WTC11 (cell line): ENCODE measurements at regions not wholly inside any gene's neighbourhood (a gene's known extent, or its start where the extent isn't known, plus 50 kb on each side); places are given as distances from the start of the nearest gene placed in this dataset.

Experiments used
- ATAC-seq: fragments of 200-7000 bp; cut with Tn5 transposase; 2 replicates; pipeline ENCODE4 v1.10.0; 2021; ENCODE audit warnings: mild to moderate bottlenecking, moderate library complexity
- CTCF ChIA-PET: fragments of 300-600 bp; sonication (Branson Sonifier 250); formaldehyde crosslinking; loops from one replicate; lab custom pipeline; 2021; ENCODE audit warnings: antibody characterized with exemption; lab: Charles Lee
- POLR2A ChIA-PET: fragments of 350-600 bp; sonication (Branson Sonifier 250); formaldehyde crosslinking; loops from one replicate; lab custom pipeline; 2021; ENCODE audit warnings: antibody characterized with exemption; lab: Charles Lee
- DNase-seq: peaks from one replicate; pipeline ENCODE4 v3.0.0; 2021; ENCODE audit warnings: low spot score
- H3K27ac Mint-ChIP-seq: 2 replicates; pipeline ENCODE4 v1.8.0; 2021; ENCODE audit warnings: mixed read lengths
- H3K27me3 Mint-ChIP-seq: 2 replicates; pipeline ENCODE4 v1.8.0; 2021; ENCODE audit warnings: low read depth, mild to moderate bottlenecking, moderate library complexity, mixed read lengths
- H3K36me3 Mint-ChIP-seq: 2 replicates; pipeline ENCODE4 v1.8.0; 2021; ENCODE audit warnings: mixed read lengths
- H3K4me1 Mint-ChIP-seq: 2 replicates; pipeline ENCODE4 v1.8.0; 2022; ENCODE audit warnings: mixed read lengths
- H3K4me3 Mint-ChIP-seq: 2 replicates; pipeline ENCODE4 v1.8.0; 2021; ENCODE audit warnings: mild to moderate bottlenecking, moderate library complexity, mixed read lengths
- H3K9me3 Mint-ChIP-seq: 2 replicates; pipeline ENCODE4 v1.8.0; 2021; ENCODE audit warnings: mixed read lengths
- ATF1 ChIP-seq: sonication (generic); formaldehyde crosslinking; IDR thresholded peaks from 2 replicates; pipeline ENCODE4 v1.8.1; 2023; ENCODE audit warnings: mild to moderate bottlenecking, moderate library complexity, missing genetic modification reagents
- CBFB ChIP-seq: sonication (generic); formaldehyde crosslinking; IDR thresholded peaks from 2 replicates; pipeline ENCODE4 v1.8.1; 2022; ENCODE audit warnings: mild to moderate bottlenecking, low read depth, missing genetic modification reagents
- CREM ChIP-seq: sonication (generic); formaldehyde crosslinking; IDR thresholded peaks from 2 replicates; pipeline ENCODE4 v1.8.1; 2022; ENCODE audit warnings: mild to moderate bottlenecking, missing genetic modification reagents, moderate library complexity
- ETV6 ChIP-seq: sonication (generic); formaldehyde crosslinking; IDR thresholded peaks from 2 replicates; pipeline ENCODE4 v1.8.1; 2022; ENCODE audit warnings: mild to moderate bottlenecking, missing genetic modification reagents
- FOXJ3 ChIP-seq: sonication (generic); formaldehyde crosslinking; IDR thresholded peaks from 2 replicates; pipeline ENCODE4 v1.9.0; 2021; ENCODE audit warnings: missing genetic modification reagents, mild to moderate bottlenecking, borderline replicate concordance
- FOXK1 ChIP-seq: sonication (generic); formaldehyde crosslinking; IDR thresholded peaks from 2 replicates; pipeline ENCODE4 v1.8.0; 2022; ENCODE audit warnings: mild to moderate bottlenecking, moderate library complexity, missing genetic modification reagents
- JAZF1 ChIP-seq: fragments of 250-450 bp; sonication (Bioruptor Pico); IDR thresholded peaks from 2 replicates; pipeline ENCODE4 v1.9.0; 2021; ENCODE audit warnings: moderate library complexity, mild to moderate bottlenecking, inconsistent platforms
- JUN ChIP-seq: sonication (generic); formaldehyde crosslinking; IDR thresholded peaks from 2 replicates; pipeline ENCODE4 v1.8.0; 2023; ENCODE audit warnings: mild to moderate bottlenecking, missing genetic modification reagents
- KAT7 ChIP-seq: sonication (generic); formaldehyde crosslinking; IDR thresholded peaks from 2 replicates; pipeline ENCODE4 v1.8.1; 2023; ENCODE audit warnings: missing genetic modification reagents, mild to moderate bottlenecking, borderline replicate concordance
- NFATC4 ChIP-seq: fragments of 250-450 bp; sonication (Bioruptor Pico); IDR thresholded peaks from 2 replicates; pipeline ENCODE4 v1.9.0; 2021; ENCODE audit warnings: mild to moderate bottlenecking
- RELA ChIP-seq: sonication (generic); formaldehyde crosslinking; IDR thresholded peaks from 2 replicates; pipeline ENCODE4 v1.8.1; 2022; ENCODE audit warnings: missing genetic modification reagents, mild to moderate bottlenecking, borderline replicate concordance
- RORB ChIP-seq: fragments of 250-450 bp; sonication (Bioruptor Pico); IDR thresholded peaks from 2 replicates; pipeline ENCODE4 v1.9.0; 2021; ENCODE audit warnings: mild to moderate bottlenecking
- TCF7 ChIP-seq: sonication (generic); formaldehyde crosslinking; IDR thresholded peaks from 2 replicates; pipeline ENCODE4 v1.8.0; 2022; ENCODE audit warnings: mild to moderate bottlenecking, low read depth, missing genetic modification reagents, moderate library complexity
- TEAD4 ChIP-seq: sonication (generic); formaldehyde crosslinking; IDR thresholded peaks from 2 replicates; pipeline ENCODE4 v1.8.0; 2022; ENCODE audit warnings: mild to moderate bottlenecking, missing genetic modification reagents
- ZNF232 ChIP-seq: sonication (generic); formaldehyde crosslinking; IDR thresholded peaks from 2 replicates; pipeline ENCODE4 v1.8.0; 2022; ENCODE audit warnings: mild to moderate bottlenecking, missing genetic modification reagents
- ZNF317 ChIP-seq: sonication (generic); formaldehyde crosslinking; IDR thresholded peaks from 2 replicates; pipeline ENCODE4 v1.8.1; 2023; ENCODE audit warnings: low read depth, mild to moderate bottlenecking, moderate library complexity, missing genetic modification reagents, borderline replicate concordance
- TF ChIP-seq, protein P1 (sequence below): sonication (generic); formaldehyde crosslinking; IDR thresholded peaks from 2 replicates; pipeline ENCODE4 v1.8.1; 2023; ENCODE audit warnings: mild to moderate bottlenecking, missing genetic modification reagents, moderate library complexity
- TF ChIP-seq, protein P2 (sequence below): sonication (generic); formaldehyde crosslinking; IDR thresholded peaks from 2 replicates; pipeline ENCODE4 v1.8.1; 2022; ENCODE audit warnings: low read depth, missing genetic modification reagents, borderline replicate concordance
- TF ChIP-seq, protein P3 (sequence below): sonication (generic); formaldehyde crosslinking; IDR thresholded peaks from 2 replicates; pipeline ENCODE4 v1.8.1; 2023; ENCODE audit warnings: mild to moderate bottlenecking, missing genetic modification reagents
- TF ChIP-seq, protein P4 (sequence below): fragments of 250-450 bp; sonication (Bioruptor Pico); conservative IDR thresholded peaks from 2 replicates; pipeline ENCODE4 v1.9.0; 2021; ENCODE audit warnings: mild to moderate bottlenecking
- TF ChIP-seq, protein P5 (sequence below): sonication (generic); formaldehyde crosslinking; conservative IDR thresholded peaks from 2 replicates; pipeline ENCODE4 v1.8.1; 2023; ENCODE audit warnings: mild to moderate bottlenecking, low read depth, missing genetic modification reagents, moderate library complexity
- TF ChIP-seq, protein P6 (sequence below): sonication (generic); formaldehyde crosslinking; IDR thresholded peaks from 2 replicates; pipeline ENCODE4 v1.8.1; 2022; ENCODE audit warnings: missing genetic modification reagents, borderline replicate concordance
- TF ChIP-seq, protein P7 (sequence below): sonication (generic); formaldehyde crosslinking; IDR thresholded peaks from 2 replicates; pipeline ENCODE4 v1.8.0; 2022; ENCODE audit warnings: mild to moderate bottlenecking, missing genetic modification reagents

DNA sequence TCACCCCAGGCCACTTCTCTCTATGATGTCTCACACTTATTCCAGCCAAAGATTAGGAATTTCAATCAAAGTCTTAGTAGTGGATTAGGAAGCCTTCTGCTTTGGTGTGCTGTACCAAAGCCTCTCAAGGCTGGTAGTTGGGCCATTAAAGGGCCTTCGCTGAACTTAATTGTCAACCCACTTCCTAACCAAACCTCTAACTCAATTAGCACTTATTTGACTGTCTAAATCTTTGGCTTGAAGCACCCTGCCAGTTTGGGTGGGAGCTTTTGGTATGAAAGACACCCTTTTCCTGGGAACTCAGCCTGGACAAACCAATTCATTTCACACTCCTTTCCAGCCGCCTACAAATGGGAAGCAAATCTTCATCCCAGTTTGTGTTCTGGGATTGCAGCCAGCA lies 81.5 kb downstream of the BMP2 start (continued):
- TF ChIP-seq, protein P1, sequence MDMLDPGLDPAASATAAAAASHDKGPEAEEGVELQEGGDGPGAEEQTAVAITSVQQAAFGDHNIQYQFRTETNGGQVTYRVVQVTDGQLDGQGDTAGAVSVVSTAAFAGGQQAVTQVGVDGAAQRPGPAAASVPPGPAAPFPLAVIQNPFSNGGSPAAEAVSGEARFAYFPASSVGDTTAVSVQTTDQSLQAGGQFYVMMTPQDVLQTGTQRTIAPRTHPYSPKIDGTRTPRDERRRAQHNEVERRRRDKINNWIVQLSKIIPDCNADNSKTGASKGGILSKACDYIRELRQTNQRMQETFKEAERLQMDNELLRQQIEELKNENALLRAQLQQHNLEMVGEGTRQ (CRISPR knock-in tag), result no peak
- TF ChIP-seq, protein P2, sequence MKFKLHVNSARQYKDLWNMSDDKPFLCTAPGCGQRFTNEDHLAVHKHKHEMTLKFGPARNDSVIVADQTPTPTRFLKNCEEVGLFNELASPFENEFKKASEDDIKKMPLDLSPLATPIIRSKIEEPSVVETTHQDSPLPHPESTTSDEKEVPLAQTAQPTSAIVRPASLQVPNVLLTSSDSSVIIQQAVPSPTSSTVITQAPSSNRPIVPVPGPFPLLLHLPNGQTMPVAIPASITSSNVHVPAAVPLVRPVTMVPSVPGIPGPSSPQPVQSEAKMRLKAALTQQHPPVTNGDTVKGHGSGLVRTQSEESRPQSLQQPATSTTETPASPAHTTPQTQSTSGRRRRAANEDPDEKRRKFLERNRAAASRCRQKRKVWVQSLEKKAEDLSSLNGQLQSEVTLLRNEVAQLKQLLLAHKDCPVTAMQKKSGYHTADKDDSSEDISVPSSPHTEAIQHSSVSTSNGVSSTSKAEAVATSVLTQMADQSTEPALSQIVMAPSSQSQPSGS (CRISPR knock-in tag), result no peak

DNA sequence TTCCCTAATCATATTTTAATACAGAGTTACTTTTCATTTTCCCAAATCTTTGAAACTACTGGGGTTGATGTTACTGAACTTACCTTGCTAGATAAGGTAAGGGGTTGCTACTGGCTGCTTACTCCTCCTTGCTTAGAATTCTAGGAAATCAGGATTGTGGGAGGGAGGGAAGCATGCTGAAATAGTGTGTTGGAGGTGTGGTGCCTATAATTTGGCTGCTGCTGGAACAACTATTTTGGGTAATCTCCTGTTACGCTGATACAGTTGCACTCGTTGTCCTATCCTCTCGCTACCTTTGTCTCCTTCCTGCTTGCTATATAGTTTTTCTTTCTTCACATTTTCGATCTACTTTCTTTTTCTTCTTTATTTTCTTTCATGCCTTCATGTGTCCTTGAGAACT lies 83.7 kb downstream of the BMP2 start:
- Mint-ChIP-seq H3K4me3 (no peak overlapping the region), H3K4me1 (peaks cover 11% of the 10 kb centered on the region), H3K36me3 (no peaks in the 10 kb centered on the region), H3K27ac (no peak overlapping the region), H3K9me3 (peaks cover 4% of the 10 kb centered on the region), H3K27me3 (no peaks in the 10 kb centered on the region; the same call in 1 of the 2 replicates)
- CTCF ChIA-PET, result interaction anchor here (0.7 kb wide), 1 partner anchor 83 kb away, joined by 3 read pairs; no protein-coding TSS in a partner anchor
- POLR2A ChIA-PET, result interaction anchor here (0.6 kb wide), 1 partner anchor 242 kb away, joined by 3 read pairs; no protein-coding TSS in a partner anchor
- ATAC-seq (no peak), DNase-seq (no peak)
- no peak for TF ChIP-seq FOXK1 (CRISPR knock-in tag)
- no peak for TF ChIP-seq KAT7 (CRISPR knock-in tag)
- TF ChIP-seq RELA, result no peak
- TF ChIP-seq, protein P3, sequence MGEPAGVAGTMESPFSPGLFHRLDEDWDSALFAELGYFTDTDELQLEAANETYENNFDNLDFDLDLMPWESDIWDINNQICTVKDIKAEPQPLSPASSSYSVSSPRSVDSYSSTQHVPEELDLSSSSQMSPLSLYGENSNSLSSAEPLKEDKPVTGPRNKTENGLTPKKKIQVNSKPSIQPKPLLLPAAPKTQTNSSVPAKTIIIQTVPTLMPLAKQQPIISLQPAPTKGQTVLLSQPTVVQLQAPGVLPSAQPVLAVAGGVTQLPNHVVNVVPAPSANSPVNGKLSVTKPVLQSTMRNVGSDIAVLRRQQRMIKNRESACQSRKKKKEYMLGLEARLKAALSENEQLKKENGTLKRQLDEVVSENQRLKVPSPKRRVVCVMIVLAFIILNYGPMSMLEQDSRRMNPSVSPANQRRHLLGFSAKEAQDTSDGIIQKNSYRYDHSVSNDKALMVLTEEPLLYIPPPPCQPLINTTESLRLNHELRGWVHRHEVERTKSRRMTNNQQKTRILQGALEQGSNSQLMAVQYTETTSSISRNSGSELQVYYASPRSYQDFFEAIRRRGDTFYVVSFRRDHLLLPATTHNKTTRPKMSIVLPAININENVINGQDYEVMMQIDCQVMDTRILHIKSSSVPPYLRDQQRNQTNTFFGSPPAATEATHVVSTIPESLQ, result no peak
- no peak for TF ChIP-seq CREM (CRISPR knock-in tag)
- no peak for TF ChIP-seq JUN (CRISPR knock-in tag)
- TF ChIP-seq ETV6 (CRISPR knock-in tag), result no peak
- TF ChIP-seq FOXJ3, result no peak
- TF ChIP-seq ATF1, result no peak
- no peak for TF ChIP-seq JAZF1 (CRISPR knock-in tag)
- TF ChIP-seq ZNF232 (CRISPR knock-in tag), result no peak

DNA sequence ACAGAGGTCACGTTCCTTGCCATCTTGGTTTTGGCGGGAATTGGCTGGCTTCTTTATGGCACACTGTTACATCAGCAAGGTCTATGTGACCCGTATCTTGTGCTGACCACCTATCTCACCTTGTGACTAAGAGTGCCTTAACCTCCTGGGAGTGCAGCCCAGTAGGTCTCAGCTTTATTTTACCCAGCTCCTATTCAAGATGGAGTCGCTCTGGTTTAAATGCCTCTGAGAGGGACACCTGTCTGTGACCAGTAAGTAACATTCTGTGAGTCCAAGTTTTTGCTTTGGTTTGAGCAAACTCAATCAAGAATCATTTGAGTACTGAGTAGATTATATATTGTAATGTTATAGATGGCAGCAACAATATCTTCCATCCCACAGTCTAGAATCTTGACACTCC lies 85.0 kb downstream of the BMP2 start:
- POLR2A ChIA-PET, result no interaction called here
- CTCF ChIA-PET, result interaction anchor here (1.3 kb wide), 1 partner anchor 23 kb away, joined by 3 read pairs; no protein-coding TSS in a partner anchor
- Mint-ChIP-seq H3K36me3 (no peaks in the 10 kb centered on the region), H3K4me3 (no peak overlapping the region), H3K27me3 (no peaks in the 10 kb centered on the region; the same call in 1 of the 2 replicates), H3K27ac (no peak overlapping the region), H3K4me1 (peaks cover 11% of the 10 kb centered on the region), H3K9me3 (peaks cover 4% of the 10 kb centered on the region)
- no peak for DNase-seq
- no peak for ATAC-seq
- TF ChIP-seq RORB, result no peak
- no peak for TF ChIP-seq TEAD4 (CRISPR knock-in tag)
- no peak for TF ChIP-seq CBFB
- no peak for TF ChIP-seq TCF7
- TF ChIP-seq ZNF317 (CRISPR knock-in tag), result no peak
- TF ChIP-seq, protein P4, sequence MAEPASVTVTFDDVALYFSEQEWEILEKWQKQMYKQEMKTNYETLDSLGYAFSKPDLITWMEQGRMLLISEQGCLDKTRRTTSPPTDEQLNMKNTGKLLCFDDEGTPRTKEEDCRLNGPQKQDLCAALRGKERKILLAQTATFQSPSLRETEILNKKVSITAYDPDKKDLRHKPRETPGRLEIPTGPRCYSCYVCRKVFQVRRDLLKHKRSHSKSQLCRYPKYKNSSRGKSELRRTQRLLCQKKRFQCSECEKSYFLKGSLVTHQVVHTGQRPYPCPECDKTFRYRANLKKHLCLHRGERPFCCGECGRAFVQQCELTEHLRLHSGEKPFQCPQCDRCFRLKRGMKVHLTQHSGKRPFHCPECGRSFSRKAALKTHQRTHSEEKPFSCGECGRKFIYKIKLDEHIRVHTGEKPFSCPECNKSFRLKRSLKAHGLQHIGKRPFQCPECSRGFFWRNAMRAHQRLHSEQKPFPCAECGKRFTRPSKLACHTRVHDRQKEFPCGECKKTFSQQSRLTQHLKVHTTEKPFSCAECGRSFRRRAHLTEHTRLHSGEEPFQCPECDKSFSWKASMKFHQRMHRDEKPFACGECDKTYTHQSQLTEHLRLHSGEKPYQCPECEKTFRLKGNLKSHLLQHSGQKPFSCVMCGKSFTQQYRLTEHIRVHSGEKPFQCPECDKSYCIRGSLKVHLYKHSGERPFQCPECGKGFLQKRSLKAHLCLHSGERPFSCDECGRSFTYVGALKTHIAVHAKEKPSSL (CRISPR knock-in tag), result no peak
- TF ChIP-seq, protein P5, sequence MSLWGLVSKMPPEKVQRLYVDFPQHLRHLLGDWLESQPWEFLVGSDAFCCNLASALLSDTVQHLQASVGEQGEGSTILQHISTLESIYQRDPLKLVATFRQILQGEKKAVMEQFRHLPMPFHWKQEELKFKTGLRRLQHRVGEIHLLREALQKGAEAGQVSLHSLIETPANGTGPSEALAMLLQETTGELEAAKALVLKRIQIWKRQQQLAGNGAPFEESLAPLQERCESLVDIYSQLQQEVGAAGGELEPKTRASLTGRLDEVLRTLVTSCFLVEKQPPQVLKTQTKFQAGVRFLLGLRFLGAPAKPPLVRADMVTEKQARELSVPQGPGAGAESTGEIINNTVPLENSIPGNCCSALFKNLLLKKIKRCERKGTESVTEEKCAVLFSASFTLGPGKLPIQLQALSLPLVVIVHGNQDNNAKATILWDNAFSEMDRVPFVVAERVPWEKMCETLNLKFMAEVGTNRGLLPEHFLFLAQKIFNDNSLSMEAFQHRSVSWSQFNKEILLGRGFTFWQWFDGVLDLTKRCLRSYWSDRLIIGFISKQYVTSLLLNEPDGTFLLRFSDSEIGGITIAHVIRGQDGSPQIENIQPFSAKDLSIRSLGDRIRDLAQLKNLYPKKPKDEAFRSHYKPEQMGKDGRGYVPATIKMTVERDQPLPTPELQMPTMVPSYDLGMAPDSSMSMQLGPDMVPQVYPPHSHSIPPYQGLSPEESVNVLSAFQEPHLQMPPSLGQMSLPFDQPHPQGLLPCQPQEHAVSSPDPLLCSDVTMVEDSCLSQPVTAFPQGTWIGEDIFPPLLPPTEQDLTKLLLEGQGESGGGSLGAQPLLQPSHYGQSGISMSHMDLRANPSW (CRISPR knock-in tag), result no peak
- TF ChIP-seq, protein P6, sequence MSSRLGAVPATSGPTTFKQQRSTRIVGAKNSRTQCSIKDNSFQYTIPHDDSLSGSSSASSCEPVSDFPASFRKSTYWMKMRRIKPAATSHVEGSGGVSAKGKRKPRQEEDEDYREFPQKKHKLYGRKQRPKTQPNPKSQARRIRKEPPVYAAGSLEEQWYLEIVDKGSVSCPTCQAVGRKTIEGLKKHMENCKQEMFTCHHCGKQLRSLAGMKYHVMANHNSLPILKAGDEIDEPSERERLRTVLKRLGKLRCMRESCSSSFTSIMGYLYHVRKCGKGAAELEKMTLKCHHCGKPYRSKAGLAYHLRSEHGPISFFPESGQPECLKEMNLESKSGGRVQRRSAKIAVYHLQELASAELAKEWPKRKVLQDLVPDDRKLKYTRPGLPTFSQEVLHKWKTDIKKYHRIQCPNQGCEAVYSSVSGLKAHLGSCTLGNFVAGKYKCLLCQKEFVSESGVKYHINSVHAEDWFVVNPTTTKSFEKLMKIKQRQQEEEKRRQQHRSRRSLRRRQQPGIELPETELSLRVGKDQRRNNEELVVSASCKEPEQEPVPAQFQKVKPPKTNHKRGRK (CRISPR knock-in tag), result no peak
- TF ChIP-seq, protein P7, sequence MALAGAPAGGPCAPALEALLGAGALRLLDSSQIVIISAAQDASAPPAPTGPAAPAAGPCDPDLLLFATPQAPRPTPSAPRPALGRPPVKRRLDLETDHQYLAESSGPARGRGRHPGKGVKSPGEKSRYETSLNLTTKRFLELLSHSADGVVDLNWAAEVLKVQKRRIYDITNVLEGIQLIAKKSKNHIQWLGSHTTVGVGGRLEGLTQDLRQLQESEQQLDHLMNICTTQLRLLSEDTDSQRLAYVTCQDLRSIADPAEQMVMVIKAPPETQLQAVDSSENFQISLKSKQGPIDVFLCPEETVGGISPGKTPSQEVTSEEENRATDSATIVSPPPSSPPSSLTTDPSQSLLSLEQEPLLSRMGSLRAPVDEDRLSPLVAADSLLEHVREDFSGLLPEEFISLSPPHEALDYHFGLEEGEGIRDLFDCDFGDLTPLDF (CRISPR knock-in tag), result no peak
- no peak for TF ChIP-seq NFATC4 (CRISPR knock-in tag)
